ENCODE measurements at regions not wholly inside any gene's neighbourhood (a gene's known extent, or its start where the extent isn't known, plus 50 kb on each side); places are given as distances from the start of the nearest gene placed in this dataset.

DNA sequence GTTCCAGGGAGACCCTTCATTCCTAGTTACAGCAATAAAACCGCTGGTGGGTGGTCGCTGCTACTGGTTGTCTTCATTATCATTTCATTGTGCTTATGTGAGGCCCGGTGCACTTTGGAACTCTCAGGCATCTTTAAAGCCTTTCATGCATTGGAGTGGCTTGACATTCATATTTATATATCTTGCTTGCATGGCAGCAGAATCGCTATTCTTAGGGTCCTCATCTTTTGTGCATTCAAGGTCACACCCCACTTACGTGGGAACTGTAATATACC is 110.1 kb downstream of the ZBTB18 start:
- Histone ChIP-seq H3K27me3 (ENCODE audit: control insufficient read depth, insufficient read depth, low read length) (no peaks in the 10 kb centered on the region), H3K9me3 (ENCODE audit: control insufficient read depth, insufficient read depth, low read length) (no peaks in the 10 kb centered on the region), H3K36me3 (ENCODE audit: control insufficient read depth, insufficient read depth, low read length) (no peaks in the 10 kb centered on the region), H3K4me3 (ENCODE audit: low read length) (no peak overlapping the region), H3K4me1 (ENCODE audit: control insufficient read depth, insufficient read depth, low read length) (no peaks in the 10 kb centered on the region), H3K27ac (ENCODE audit: low read length) (no peak overlapping the region)
- Mint-ChIP-seq H3K27me3 (ENCODE audit: low read depth in 2 of 2) (peaks cover 0 to 5% of the 10 kb centered on the region in 2 donors), H3K36me3 (no peaks in the 10 kb centered on the region), H3K4me3 (no peak overlapping the region), H3K4me1 (no peaks in the 10 kb centered on the region), H3K9me3 (no peaks in the 10 kb centered on the region), H3K27ac (no peak overlapping the region)
- WGBS (ENCODE audit: insufficient coverage) = 94% methylated on average over 5 of the region's 5 CpGs
- DNase-seq (no peak), ATAC-seq (no peak)
- no peak for TF ChIP-seq CTCF (IDR thresholded peaks at IDR 0.05)
- intact Hi-C loops (cut with micrococcal nuclease) = no loop called here

DNA sequence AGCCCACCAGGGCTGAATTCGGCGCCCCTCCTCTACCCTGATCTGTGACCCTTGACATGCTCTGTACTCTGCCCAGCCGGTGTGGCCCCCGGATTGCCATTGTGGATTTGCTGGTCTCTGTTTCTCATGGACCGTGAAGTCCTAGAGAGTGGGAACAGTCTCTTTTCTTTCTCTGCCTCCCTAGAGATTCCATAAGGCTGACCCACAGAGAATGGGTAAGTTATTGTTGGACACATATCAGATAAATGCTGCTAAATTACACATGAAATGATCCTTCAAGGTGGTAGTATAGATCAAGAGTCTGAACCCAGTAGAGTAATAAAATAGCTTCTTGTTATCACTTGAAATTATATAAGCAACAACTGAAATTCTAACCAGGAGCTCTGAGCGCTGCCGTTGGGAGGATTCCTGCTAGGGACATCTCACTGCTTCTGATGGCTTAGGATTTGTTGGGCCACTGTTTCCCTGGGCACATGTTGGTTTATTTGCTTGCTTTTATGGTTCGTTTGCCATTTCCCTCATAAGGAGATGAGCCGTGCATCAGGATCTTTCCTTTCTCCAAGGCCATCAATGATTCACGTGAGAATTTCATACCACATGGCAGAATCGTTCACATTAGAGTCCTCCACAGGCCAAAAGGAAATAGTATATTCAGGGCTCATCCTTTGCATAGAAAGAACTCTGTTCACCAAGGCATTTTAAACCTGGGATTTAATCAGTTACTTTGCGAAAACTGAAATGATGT is 111.9 kb downstream of the ZBTB18 start:
- Mint-ChIP-seq H3K27ac (no peak overlapping the region), H3K27me3 (ENCODE audit: low read depth in 2 of 2) (no peaks in the 10 kb centered on the region), H3K9me3 (no peaks in the 10 kb centered on the region), H3K4me1 (no peaks in the 10 kb centered on the region), H3K36me3 (no peaks in the 10 kb centered on the region), H3K4me3 (no peak overlapping the region)
- no peak for ATAC-seq
- DNase-seq = no peak
- no peak for TF ChIP-seq CTCF (IDR thresholded peaks at IDR 0.05)
- Histone ChIP-seq H3K36me3 (ENCODE audit: control insufficient read depth, insufficient read depth, low read length) (no peaks in the 10 kb centered on the region), H3K27me3 (ENCODE audit: control insufficient read depth, insufficient read depth, low read length) (no peaks in the 10 kb centered on the region), H3K27ac (ENCODE audit: low read length) (no peak overlapping the region), H3K9me3 (ENCODE audit: control insufficient read depth, insufficient read depth, low read length) (no peaks in the 10 kb centered on the region), H3K4me3 (ENCODE audit: low read length) (no peak overlapping the region), H3K4me1 (ENCODE audit: control insufficient read depth, insufficient read depth, low read length) (no peaks in the 10 kb centered on the region)
- WGBS (ENCODE audit: insufficient coverage) = 91% methylated on average over 11 of the region's 12 CpGs
- intact Hi-C loops (cut with micrococcal nuclease) = no loop called here

GRCh38 chr1:244163861-244164510 is 112.9 kb downstream of the ZBTB18 start:
- H3K36me3 Mint-ChIP-seq = no peaks in the 10 kb centered on the region
- Histone ChIP-seq H3K27ac (ENCODE audit: low read length) (no peak overlapping the region), H3K9me3 (ENCODE audit: control insufficient read depth, insufficient read depth, low read length) (no peaks in the 10 kb centered on the region)

More at GRCh38 chr1:244163861-244164510, 112.9 kb downstream of the ZBTB18 start:
- 94% methylated on average over 8 of the region's 8 CpGs for WGBS (ENCODE audit: insufficient coverage)
- intact Hi-C loops (cut with micrococcal nuclease) = no loop called here
- ATAC-seq = no peak
- Mint-ChIP-seq H3K27me3 (ENCODE audit: low read depth in 2 of 2) (no peaks in the 10 kb centered on the region), H3K9me3 (no peaks in the 10 kb centered on the region), H3K4me3 (no peak overlapping the region), H3K4me1 (no peaks in the 10 kb centered on the region), H3K27ac (no peak overlapping the region)
- H3K36me3 ChIP-seq (ENCODE audit: control insufficient read depth, insufficient read depth, low read length) = no peaks in the 10 kb centered on the region
- DNase-seq = no peak
- no peak for TF ChIP-seq CTCF (IDR thresholded peaks at IDR 0.05)
- H3K27me3 ChIP-seq (ENCODE audit: control insufficient read depth, insufficient read depth, low read length) = no peaks in the 10 kb centered on the region
- H3K4me1 ChIP-seq (ENCODE audit: control insufficient read depth, insufficient read depth, low read length) = no peaks in the 10 kb centered on the region
- no peak overlapping the region for H3K4me3 ChIP-seq (ENCODE audit: low read length)

Data from natural killer cell (primary cell).